CD4-positive, CD25-positive, alpha-beta regulatory T cell (primary cell): ENCODE measurements at regions not wholly inside any gene's neighbourhood (a gene's known extent, or its start where the extent isn't known, plus 50 kb on each side); places are given as distances from the start of the nearest gene placed in this dataset.
"Not testable (repeated sequence)": the region's sequence is repeated elsewhere in the genome, so short reads cannot be mapped to it uniquely, and the experiment has no call there.

Experiments used
- ATAC-seq, 2 donors: fragments of 150-1000 bp; cut with Tn5 transposase; one replicate each; pipeline ENCODE4 v1.10.0; 2021; ENCODE audit warnings: low read depth in 2 of 2, moderate number of reproducible peaks in 2 of 2, moderate library complexity in 1 of 2
- DNase-seq, 3 donors: peaks; one replicate each; pipeline versions ENCODE4 v3.0.0 to v3.0.0-alpha.2; 2012 to 2022; ENCODE audit warnings: mixed read lengths in 1 of 3
- H3K27ac ChIP-seq: one replicate; pipeline ENCODE4 v1.7.0; 2013; ENCODE audit warnings: mild to moderate bottlenecking, low read length; ENCODE audit not compliant: insufficient read depth, poor library complexity, severe bottlenecking
- H3K27me3 ChIP-seq: one replicate; pipeline ENCODE4 v1.7.0; 2013; ENCODE audit warnings: low read length; ENCODE audit not compliant: control insufficient read depth, insufficient read depth
- H3K36me3 ChIP-seq: one replicate; pipeline ENCODE4 v1.7.0; 2013; ENCODE audit warnings: mild to moderate bottlenecking, low read length, moderate library complexity; ENCODE audit not compliant: control insufficient read depth, insufficient read depth
- H3K4me1 ChIP-seq: 2 replicates; pipeline ENCODE4 v1.7.0; 2013; ENCODE audit warnings: mild to moderate bottlenecking, low read length; ENCODE audit not compliant: insufficient read depth, control insufficient read depth, poor library complexity, severe bottlenecking
- H3K4me3 ChIP-seq: one replicate; pipeline ENCODE4 v1.7.0; 2013; ENCODE audit warnings: low read depth, mild to moderate bottlenecking, low read length, moderate library complexity
- H3K9me3 ChIP-seq, 2 experiments: 1 replicate in 1 of 2; 2 replicates in 1 of 2; pipeline ENCODE4 v1.7.0; 2013; ENCODE audit warnings: low read length in 2 of 2, mild to moderate bottlenecking in 1 of 2, moderate library complexity in 1 of 2; ENCODE audit not compliant: control insufficient read depth in 2 of 2
- H3K27ac Mint-ChIP-seq, 3 donors: one replicate each; pipeline ENCODE4 v1.8.0; 2020 to 2022; ENCODE audit warnings: mild to moderate bottlenecking in 3 of 3, mixed read lengths in 3 of 3, moderate library complexity in 2 of 3
- H3K27me3 Mint-ChIP-seq: one replicate; pipeline ENCODE4 v1.8.0; 2022; ENCODE audit warnings: mild to moderate bottlenecking, mixed read lengths
- H3K36me3 Mint-ChIP-seq: one replicate; pipeline ENCODE4 v1.8.0; 2020; ENCODE audit warnings: mixed read lengths
- H3K4me1 Mint-ChIP-seq, 4 donors: one replicate each; pipeline ENCODE4 v1.8.0; 2020 to 2022; ENCODE audit warnings: mixed read lengths in 4 of 4, mild to moderate bottlenecking in 1 of 4
- H3K4me3 Mint-ChIP-seq, 4 donors: one replicate each; pipeline ENCODE4 v1.8.0; 2020 to 2022; ENCODE audit warnings: mild to moderate bottlenecking in 4 of 4, mixed read lengths in 4 of 4, moderate library complexity in 3 of 4
- H3K9me3 Mint-ChIP-seq, 7 donors: one replicate each; pipeline ENCODE4 v1.8.0; 2020 to 2022; ENCODE audit warnings: mixed read lengths in 7 of 7, mild to moderate bottlenecking in 3 of 7, moderate library complexity in 2 of 7

DNA sequence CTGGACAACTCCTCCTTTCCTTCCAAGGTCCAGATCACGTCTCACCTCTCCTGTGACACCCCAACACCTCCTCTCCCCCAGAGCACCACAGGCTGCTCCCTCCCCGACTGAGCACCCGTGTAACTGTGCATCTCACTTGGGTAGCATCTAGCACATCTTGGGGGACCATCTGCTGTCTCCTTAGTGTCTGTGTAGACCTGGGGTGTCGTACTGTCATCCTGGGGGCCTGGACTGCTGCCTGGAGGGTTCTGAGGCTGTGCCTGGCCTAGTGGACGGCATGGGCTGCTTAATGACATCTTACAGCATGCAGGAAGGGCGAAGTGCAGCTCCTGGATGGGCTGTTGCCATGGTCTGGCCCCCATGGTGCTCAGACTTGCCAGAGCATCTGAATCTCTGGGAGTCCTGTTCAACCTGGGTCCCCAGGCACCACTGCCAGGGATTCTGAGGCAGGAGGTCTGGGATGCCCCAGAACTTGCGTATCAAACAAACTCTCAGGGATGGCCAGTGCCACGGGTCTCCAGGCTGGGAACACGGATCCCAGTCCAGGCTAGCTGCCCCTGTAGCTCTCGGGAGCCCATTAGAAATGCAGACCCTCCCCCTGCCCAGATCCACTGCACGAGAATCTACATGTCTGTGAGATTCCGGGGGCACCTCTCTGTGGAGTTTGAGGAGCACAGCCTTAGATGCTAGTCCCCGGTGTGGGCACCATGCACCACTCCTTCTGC, 194.4 kb upstream of the ZNF469 start:
- not testable (repeated sequence) for H3K4me1 Mint-ChIP-seq, H3K4me1 ChIP-seq, H3K36me3 ChIP-seq, H3K9me3 ChIP-seq, H3K9me3 Mint-ChIP-seq, H3K27me3 ChIP-seq, H3K27me3 Mint-ChIP-seq, H3K4me3 ChIP-seq, H3K27ac ChIP-seq, DNase-seq, H3K36me3 Mint-ChIP-seq, H3K4me3 Mint-ChIP-seq, H3K27ac Mint-ChIP-seq, ATAC-seq

DNA sequence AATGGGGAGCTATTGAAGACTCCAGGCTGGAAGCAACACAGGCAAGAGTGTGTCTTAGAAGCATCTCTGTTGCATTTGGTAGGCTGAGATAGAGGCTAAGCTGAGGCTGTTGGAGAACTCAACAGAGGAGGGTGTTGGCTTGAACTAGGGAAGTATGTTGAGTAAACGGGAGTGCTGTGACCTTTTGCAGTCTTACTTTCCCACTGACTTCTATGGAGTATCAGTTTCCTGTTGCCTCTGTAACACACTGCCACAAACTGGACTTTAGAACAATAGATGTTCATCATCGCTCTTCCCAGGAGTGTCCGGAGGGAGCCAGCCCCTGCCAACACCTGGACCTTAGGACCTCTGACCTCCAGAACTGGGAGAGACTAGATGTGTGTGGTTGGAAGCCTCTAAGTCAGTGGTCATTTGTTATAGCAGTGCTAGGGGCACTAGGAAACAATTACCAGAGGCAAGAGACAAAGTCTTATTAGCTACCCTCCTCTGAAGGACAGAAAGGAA, 192.1 kb upstream of the ZNF469 start:
- not testable (repeated sequence) for H3K36me3 Mint-ChIP-seq, H3K4me3 ChIP-seq, H3K27ac ChIP-seq, H3K9me3 Mint-ChIP-seq, H3K36me3 ChIP-seq, H3K9me3 ChIP-seq, H3K4me3 Mint-ChIP-seq, H3K27me3 Mint-ChIP-seq, H3K27ac Mint-ChIP-seq, DNase-seq, H3K27me3 ChIP-seq, H3K4me1 Mint-ChIP-seq, H3K4me1 ChIP-seq, ATAC-seq

DNA sequence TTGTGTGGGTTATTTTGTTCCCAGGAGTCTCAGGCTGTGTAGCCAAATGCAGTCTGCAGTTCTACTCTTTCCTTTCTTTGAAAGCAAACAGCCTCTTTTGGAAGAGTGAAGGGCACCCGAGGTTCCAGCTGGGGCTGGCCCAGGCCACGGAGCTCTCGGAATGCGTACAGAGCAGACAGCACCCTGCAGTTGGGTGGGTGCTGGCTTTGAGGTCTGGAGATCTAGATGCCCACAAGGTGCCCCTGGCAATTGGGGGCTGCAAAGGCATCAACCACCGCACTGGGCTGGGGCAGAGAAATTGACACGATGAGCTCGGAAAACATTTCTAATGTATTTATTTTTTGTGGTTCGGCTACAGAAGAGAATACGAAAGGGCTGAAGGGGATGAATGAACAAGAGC, 191.6 kb upstream of the ZNF469 start:
- DNase-seq, H3K27me3 Mint-ChIP-seq, H3K27me3 ChIP-seq, H3K9me3 ChIP-seq, ATAC-seq, H3K36me3 Mint-ChIP-seq, H3K27ac Mint-ChIP-seq, H3K4me1 Mint-ChIP-seq, H3K9me3 Mint-ChIP-seq, H3K36me3 ChIP-seq, H3K4me1 ChIP-seq, H3K27ac ChIP-seq, H3K4me3 ChIP-seq: not testable (repeated sequence)
- peak overlapping the region in 1 of 4 donors; percentile 32 for H3K4me3 Mint-ChIP-seq

DNA sequence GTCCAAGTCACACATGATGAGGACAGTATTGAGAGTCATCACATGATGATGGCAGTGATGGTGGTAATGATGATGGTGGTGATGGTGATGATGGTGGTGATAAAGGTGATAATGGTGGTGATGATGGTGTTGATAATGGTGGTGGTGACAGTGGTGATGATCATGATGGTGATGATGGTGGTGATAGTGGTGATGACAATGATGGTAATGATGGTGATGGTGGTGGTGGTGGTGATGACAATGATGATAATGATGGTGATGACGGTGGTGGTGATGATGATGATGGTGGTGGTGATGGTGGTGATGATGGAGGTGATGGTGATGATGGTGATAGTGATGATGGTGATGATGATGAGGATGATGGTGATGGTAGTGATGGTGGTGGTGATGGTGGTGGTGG, 190.2 kb upstream of the ZNF469 start:
- no peak overlapping the region for H3K27ac Mint-ChIP-seq
- H3K4me1 Mint-ChIP-seq, result peaks cover 0 to 5% (median 2%) of the 10 kb centered on the region in 4 donors

DNA sequence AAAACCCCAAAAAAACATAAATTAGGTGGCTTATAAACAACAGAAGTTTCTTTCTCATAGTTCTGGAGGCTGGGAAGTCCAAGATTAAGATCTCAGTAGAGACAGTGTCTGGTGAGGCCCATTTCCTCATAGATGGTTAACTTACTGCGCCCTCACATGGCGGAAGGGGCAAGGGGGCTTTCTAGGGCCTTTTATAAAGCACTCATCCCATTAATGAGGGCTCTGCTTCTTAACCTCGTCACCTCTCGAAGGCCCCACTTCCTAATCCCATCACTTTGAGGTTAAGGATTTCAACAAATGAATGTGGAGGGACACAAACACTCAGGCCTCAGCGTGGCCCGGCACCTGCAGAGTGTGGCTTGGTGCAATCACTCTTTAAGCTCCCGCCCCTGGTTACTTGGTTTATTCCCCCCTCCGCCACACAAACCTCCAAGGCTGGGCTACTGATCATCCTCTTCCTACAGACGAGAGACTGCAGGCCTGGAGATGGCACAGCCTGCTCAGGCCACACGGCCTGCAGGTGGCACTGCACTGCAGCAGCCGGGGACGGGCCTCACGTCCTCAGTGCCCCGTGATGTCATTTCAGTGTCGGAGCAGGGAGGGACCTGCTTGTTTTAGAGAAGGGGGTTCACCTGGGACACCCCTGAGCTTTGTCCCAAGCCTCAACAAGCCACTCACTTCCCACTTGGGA, 188.9 kb upstream of the ZNF469 start:
- H3K4me3 Mint-ChIP-seq, H3K27me3 ChIP-seq, H3K9me3 ChIP-seq, H3K9me3 Mint-ChIP-seq, H3K27ac ChIP-seq, H3K36me3 ChIP-seq, H3K4me3 ChIP-seq, H3K27ac Mint-ChIP-seq, H3K4me1 ChIP-seq, H3K36me3 Mint-ChIP-seq, H3K27me3 Mint-ChIP-seq, H3K4me1 Mint-ChIP-seq: not testable (repeated sequence)
- DNase-seq (peak in 2 of 3 donors; percentile 5 to 36), ATAC-seq (peak; percentile 50 to 71)

More for the DNA sequence above, 190.2 kb upstream of the ZNF469 start:
- Mint-ChIP-seq H3K9me3 (peaks cover 0 to 5% (median 3%) of the 10 kb centered on the region in 7 donors), H3K27me3 (peaks cover 4% of the 10 kb centered on the region), H3K4me3 (no peak overlapping the region), H3K36me3 (peaks cover 4% of the 10 kb centered on the region)
- ATAC-seq (no peak), DNase-seq (no peak)
- no peaks in the 10 kb centered on the region for H3K4me1 ChIP-seq
- no peaks in the 10 kb centered on the region for H3K36me3 ChIP-seq
- no peaks in the 10 kb centered on the region for H3K27me3 ChIP-seq
- H3K27ac ChIP-seq, result no peak overlapping the region
- no peak overlapping the region for H3K4me3 ChIP-seq
- H3K9me3 ChIP-seq, result no peaks in the 10 kb centered on the region

DNA sequence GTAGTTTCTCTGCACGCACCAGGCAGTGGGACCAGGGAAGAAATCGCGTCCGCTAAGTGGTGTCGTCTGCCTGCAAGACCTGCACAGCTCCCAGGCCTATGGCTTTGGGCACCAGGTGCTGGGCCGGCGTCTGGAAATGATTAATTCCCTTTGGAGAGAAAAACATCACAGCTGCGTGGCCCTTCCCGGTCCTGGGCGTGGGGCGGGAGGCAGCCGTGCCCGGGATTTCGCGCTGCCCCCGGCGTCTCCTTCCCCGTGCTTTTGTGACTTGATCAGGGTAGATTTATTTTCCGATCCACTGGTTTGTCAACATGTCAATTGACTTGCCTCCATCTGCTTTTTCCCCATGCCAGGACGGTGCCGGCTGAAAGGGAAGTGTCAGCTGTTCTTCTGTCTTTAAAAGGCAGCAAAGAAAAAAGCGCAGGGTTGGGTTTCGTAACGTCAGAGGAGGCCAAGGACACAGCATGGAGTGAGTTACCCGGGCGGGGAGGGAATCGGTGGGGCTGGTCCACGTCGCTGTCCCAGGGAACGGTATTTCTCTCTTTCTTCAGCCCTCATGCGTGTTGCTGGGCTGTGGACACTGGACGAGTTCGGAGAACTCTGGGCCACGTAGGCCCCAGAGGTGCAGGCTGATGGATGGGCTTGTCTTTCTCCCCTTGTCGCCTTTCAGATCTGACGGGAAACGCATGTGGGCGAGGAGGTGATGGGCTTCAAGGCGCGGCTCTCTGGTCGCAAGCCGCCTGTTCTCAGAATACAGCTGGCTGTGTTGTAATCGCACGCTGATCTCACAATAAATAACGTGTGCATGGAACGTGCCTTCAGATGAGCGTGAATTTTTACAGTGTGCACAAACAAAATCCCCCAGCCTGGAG, 188.1 kb upstream of the ZNF469 start:
- no peak for ATAC-seq
- no peaks in the 10 kb centered on the region for H3K4me1 ChIP-seq
- DNase-seq, result no peak
- H3K27me3 Mint-ChIP-seq, result peaks cover 4% of the 10 kb centered on the region
- H3K9me3 Mint-ChIP-seq, result peaks cover 0 to 5% (median 1%) of the 10 kb centered on the region in 7 donors
- no peaks in the 10 kb centered on the region for H3K27me3 ChIP-seq
- no peak overlapping the region for H3K4me3 ChIP-seq
- H3K27ac ChIP-seq, result no peak overlapping the region
- H3K4me1 Mint-ChIP-seq, result peaks cover 0 to 5% (median 2%) of the 10 kb centered on the region in 4 donors
- H3K9me3 ChIP-seq, result no peaks in the 10 kb centered on the region
- H3K27ac Mint-ChIP-seq, result no peak overlapping the region
- H3K36me3 Mint-ChIP-seq, result peaks cover 4% of the 10 kb centered on the region
- H3K36me3 ChIP-seq, result no peaks in the 10 kb centered on the region
- H3K4me3 Mint-ChIP-seq, result no peak overlapping the region

DNA sequence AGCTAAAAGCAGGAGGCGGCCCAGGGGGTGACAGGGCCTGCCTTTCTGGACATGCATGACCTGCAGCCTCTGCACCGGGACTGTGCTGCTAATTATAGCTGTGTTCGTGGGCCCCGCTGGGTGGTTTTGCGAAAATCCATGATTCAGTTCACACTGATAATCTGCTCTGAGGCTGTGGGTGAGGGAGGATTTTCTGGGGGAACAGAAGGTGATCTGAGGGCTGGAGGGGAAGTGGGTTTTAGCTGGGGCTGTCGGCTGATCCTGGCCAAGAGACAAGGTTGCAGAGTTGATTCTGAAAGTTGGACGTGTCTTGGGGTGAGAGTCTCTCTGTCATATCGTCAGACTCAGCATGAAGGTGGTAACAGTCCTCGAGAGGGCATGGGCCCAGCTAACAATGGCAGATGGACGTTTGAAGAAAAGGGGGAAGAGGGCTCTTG, 187.5 kb upstream of the ZNF469 start:
- Mint-ChIP-seq H3K4me1 (peaks cover 0 to 4% (median 2%) of the 10 kb centered on the region in 4 donors), H3K36me3 (peaks cover 4% of the 10 kb centered on the region), H3K27me3 (peaks cover 4% of the 10 kb centered on the region), H3K9me3 (peaks cover 0 to 5% (median 1%) of the 10 kb centered on the region in 7 donors), H3K27ac (no peak overlapping the region), H3K4me3 (no peak overlapping the region)
- Histone ChIP-seq H3K36me3 (no peaks in the 10 kb centered on the region), H3K9me3 (no peaks in the 10 kb centered on the region), H3K4me3 (no peak overlapping the region), H3K4me1 (no peaks in the 10 kb centered on the region), H3K27me3 (no peaks in the 10 kb centered on the region), H3K27ac (no peak overlapping the region)
- DNase-seq (no peak), ATAC-seq (no peak)
